ENCODE measurements at regions not wholly inside any gene's neighbourhood (a gene's known extent, or its start where the extent isn't known, plus 50 kb on each side); places are given as distances from the start of the nearest gene placed in this dataset.
"Not testable (repeated sequence)": the region's sequence is repeated elsewhere in the genome, so short reads cannot be mapped to it uniquely, and the experiment has no call there.

- DNase-seq = no peak
Measured at GRCh38 chr4:181830404-181831035, 412.7 kb upstream of the TENM3 start.

GRCh38 chr4:181834071-181834470 lies 409.1 kb upstream of the TENM3 start:
- no peak for DNase-seq

DNA sequence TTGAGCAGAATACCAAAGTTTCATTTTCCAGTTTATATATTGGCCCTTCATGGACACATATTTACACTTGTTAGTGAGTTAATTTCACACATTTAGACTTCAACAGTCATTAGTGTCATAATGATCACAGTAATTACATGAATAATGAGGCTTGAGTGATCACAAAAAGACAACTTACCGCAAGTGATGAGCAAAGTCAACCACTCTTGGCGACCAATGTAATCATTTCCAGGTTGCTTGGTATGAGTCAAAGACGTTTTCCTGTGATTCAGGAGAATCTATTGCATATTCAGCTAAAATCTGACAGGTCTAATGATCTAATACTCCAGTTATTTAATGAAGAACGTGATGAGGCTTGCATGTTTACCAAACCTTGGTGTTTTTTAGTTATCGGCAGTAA lies 407.9 kb upstream of the TENM3 start:
- no peak for DNase-seq

GRCh38 chr4:181838253-181838652 lies 404.9 kb upstream of the TENM3 start:
- no peak for DNase-seq

DNA sequence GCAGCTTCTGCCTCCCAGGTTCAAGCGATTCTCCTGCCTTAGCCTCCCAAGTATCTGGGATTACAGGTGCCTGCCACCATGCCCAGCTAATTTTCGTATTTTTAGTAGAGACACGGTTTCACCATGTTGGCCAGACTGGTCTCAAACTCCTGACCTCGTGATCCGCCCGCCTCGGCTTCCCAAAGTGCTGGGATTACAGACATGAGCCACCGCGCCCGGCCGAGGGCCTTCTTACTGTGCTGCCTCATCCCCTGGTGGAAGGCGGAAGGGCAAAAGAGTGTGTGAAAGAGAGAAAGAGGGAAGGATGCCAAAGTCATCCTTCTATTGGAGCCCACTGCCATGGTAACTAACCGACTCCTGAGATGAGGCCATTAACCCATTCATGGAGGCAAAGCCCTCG lies 399.4 kb upstream of the TENM3 start:
- not testable (repeated sequence) for DNase-seq

GRCh38 chr4:181845617-181846016 lies 397.6 kb upstream of the TENM3 start:
- DNase-seq = no peak

DNA sequence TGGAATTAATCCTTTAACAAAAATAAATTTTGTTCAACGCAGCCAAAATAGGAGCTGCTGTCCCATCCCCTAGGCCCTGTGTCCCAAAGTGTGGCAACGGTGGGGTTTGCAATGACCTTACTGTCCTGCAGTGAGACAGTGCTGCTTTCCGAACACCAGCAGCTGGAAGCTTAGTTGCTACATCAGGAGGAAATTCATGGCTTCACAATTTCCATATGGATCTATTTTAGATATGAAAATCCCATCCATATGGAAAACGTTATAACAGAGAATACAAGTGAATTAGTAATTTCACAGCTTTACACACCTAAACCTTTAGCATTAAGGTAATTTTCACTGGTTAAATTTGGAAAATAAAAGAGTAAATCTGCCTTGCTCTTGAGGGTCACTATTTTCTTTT lies 396.3 kb upstream of the TENM3 start:
- DNase-seq = no peak

DNA sequence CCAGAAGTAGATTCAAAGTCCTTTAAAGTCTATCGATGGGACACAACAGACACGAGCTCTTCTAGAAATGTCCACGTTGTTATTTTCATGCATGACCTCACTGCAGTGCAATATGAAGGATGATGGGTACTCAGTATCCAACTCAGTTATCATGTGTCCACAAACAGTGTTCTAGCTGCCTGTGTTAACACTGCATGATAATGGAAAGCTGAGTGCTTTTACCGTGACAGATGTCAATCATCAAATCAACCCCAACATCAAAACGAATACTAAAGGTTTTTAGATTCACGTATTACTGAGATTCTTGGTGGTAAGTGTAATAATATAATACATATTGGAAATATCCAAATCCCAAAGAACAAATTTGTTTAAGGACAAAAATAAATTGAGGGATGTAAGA lies 394.8 kb upstream of the TENM3 start:
- DNase-seq = no peak

DNA sequence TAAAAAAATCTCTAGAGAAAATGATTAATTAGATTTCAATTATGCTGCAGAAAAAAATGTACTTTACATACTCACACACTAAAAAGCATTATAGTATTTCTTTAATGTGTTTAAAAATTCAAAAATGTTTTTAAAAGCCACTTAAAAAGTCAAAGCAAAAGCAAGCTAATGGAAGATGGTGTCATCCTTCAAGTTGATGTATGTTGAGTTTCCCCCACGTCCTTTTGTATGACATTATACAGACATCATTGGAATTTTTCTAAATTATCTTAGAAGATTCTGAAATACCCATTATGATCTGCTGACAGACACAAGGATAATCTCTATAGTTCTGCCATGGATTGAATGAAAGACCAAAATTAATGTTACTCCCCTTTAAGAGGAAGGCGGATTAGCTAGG lies 393.7 kb upstream of the TENM3 start:
- DNase-seq = no peak

- no peak for DNase-seq
Measured at GRCh38 chr4:181853881-181854511, 389.2 kb upstream of the TENM3 start.

DNA sequence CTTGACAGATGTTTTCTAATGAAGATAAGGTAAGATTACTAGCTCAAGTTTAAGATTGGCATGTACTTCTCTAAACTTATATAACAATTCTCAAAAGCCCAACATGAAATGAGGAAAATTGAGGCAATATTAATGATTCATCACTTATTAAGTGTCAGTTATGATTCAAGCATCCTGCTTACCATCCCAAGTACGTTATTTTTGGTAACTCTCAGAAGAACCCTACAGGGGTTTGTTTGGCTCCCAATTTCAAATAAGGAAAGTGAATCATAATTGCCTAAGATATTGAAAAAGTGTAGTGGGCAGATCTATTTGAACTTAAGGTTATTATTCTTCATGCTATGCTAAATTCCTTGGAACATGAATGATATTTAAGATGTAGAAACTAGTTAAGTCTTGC lies 387.9 kb upstream of the TENM3 start:
- DNase-seq = no peak

DNA sequence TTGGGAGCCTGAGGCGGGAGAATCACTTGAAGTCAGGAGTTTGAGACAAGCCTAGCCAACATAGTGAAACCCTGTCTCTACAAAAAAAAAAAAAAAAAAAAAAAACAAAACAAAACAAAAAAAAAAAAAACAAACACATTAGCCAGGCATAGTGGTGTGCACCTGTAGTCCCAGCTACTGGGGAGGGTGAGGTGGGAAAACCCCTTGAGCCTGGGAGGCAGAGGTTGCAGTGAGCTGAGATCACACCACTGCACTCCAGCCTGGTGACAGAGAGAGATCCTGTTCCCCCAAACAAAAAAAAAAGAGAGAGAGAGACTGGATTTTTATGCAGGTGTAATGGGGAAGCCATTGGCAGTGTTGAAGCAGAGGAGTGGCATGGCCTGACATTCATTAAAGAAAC lies 385.7 kb upstream of the TENM3 start:
- not testable (repeated sequence) for DNase-seq

GRCh38 chr4:181858741-181859140 lies 384.5 kb upstream of the TENM3 start:
- no peak for DNase-seq

- no peak for DNase-seq
Measured at GRCh38 chr4:181859439-181859838, 383.8 kb upstream of the TENM3 start.

DNA sequence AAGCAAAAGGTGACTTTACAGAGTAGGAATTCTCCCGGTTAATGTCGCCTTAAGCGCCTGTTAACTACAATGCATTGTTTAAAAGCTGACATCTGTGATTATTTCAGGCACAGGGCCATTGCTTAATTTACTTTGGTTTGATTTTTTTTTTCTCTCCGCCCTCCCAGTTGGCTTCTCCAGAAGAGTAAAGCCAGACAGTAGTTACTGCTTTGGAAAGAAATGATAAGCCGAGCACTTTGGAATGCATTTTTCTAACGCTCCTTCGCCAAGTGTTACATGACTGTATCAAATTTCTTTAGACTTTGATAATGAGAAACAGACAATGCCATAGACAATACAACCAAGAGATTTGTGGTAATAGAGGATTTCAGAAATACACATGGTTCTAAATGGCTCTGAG lies 383.0 kb upstream of the TENM3 start:
- DNase-seq = no peak

DNA sequence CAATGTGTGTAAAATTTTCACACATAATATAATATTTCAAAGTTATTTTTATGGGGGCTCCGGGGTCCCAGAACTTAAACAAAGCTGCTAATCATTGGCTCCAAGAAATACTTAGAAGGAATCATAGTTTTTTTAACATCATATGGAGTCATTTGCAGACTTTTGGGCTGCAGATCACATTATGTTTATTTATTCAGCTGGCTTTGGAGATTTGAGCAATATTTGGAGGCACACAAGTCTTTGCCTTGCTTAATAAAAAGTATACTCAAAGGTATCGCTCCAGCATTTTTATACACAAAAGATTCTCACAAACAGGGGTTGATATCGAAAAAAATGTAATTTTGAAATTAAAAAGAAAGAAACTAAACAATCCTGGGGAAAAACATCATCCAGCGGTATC lies 382.5 kb upstream of the TENM3 start:
- no peak for DNase-seq

DNA sequence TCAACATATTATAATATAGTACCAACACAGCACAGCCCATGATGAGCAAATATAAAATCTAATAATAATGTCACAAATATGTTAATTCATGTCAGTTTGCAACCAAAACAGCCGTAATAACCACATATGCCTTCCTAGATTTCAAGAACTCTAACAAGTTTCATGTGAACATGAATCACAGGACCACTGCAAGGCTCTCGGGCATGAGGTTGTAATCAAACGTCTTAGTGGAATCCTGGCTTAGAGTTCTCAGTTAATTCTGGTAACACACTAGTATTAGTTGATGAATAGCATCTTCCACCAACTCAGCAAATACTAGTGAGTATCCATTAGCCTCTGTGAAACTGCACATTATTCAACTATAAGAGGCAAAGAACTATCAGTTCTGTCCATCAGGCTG lies 379.3 kb upstream of the TENM3 start:
- DNase-seq = no peak

GRCh38 chr4:181870326-181870725 lies 372.9 kb upstream of the TENM3 start:
- DNase-seq = no peak

DNA sequence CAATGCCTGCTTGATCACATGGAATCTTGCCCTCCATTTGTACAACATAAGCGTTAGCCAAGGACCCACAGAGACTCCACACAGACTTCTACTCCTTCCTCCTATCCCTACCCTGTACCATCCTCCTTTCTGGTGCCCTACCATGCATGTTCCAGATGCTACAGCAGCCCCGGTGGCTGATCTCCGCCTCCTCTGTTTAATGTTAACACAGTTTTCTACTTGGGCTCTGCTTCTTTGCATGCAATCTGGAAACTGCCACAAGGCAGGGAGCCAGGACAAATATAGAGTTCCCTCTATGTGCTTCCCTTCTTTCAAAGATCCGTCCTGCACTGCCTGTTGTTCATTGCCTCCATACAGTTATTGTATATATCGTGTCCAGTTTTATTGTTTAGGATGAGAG lies 368.6 kb upstream of the TENM3 start:
- DNase-seq = no peak

- DNase-seq = no peak
Measured at GRCh38 chr4:181877329-181877848, 365.8 kb upstream of the TENM3 start.

- no peak for DNase-seq
Measured at GRCh38 chr4:181890031-181890430, 353.2 kb upstream of the TENM3 start.

DNA sequence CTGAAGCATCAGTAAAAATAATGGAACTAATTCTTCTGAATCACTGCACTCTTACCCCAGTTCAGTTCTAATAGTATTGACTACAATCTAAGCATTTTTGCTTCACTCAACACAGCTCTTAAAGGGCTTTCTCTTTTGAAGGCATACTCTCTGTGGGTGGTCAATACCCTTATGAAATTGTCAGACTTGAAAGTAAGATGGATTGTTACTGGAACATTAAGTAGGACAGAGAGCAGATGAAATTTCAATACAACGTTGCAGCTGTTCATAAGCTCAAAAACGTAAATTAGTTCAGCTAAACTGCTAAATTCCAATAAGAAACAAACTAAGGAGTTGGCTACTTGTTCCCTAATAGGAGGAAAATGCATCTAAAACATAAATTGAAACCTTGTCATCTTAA lies 352.3 kb upstream of the TENM3 start:
- no peak for DNase-seq

DNA sequence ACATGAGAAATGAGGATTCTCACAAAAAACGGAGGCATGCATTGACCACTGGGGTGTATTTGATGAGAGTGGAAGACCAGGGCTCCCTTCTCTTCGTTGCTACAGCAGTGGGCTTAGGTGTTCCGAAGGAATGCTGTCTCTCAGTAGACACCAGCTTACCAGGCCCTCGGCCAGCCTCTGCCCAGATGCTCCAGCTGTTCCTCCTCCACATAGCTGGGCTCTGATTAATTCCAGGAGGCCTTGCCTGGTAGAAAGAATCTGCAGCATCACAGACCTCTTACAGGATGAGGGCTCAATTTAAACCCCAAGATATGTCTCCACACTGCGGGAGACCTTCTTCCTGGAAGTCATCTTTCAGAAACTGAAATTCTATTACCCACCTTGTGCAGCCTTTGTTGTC lies 346.6 kb upstream of the TENM3 start:
- DNase-seq = no peak

GRCh38 chr4:181897935-181898334 lies 345.3 kb upstream of the TENM3 start:
- no peak for DNase-seq

- not testable (repeated sequence) for DNase-seq
Measured at GRCh38 chr4:181902404-181902803, 340.8 kb upstream of the TENM3 start.

Data from NCI-H1436 treated with DMSO at 0.1 percent for 48 hours (cell line).